HFF-Myc (cell line): ENCODE measurements at regions not wholly inside any gene's neighbourhood (a gene's known extent, or its start where the extent isn't known, plus 50 kb on each side); places are given as distances from the start of the nearest gene placed in this dataset.

ENCODE experiments used
- DNase-seq: peaks from one replicate; pipeline ENCODE4 v3.0.0-alpha.2; 2011; ENCODE audit warnings: low read depth; ENCODE audit errors: extremely low read depth
- H3K4me3 ChIP-seq: replicated peaks from 2 replicates; pipeline ENCODE4 v1.5.1; 2011; ENCODE audit warnings: low read depth, mild to moderate bottlenecking, control low read depth, low read length
- TF ChIP-seq, protein P1 (sequence below): IDR thresholded peaks from 2 replicates; pipeline ENCODE4 v1.5.1; 2012; ENCODE audit warnings: mild to moderate bottlenecking, low read depth, low read length, control low read depth; ENCODE audit errors: missing control alignments

- TF ChIP-seq, protein P1, sequence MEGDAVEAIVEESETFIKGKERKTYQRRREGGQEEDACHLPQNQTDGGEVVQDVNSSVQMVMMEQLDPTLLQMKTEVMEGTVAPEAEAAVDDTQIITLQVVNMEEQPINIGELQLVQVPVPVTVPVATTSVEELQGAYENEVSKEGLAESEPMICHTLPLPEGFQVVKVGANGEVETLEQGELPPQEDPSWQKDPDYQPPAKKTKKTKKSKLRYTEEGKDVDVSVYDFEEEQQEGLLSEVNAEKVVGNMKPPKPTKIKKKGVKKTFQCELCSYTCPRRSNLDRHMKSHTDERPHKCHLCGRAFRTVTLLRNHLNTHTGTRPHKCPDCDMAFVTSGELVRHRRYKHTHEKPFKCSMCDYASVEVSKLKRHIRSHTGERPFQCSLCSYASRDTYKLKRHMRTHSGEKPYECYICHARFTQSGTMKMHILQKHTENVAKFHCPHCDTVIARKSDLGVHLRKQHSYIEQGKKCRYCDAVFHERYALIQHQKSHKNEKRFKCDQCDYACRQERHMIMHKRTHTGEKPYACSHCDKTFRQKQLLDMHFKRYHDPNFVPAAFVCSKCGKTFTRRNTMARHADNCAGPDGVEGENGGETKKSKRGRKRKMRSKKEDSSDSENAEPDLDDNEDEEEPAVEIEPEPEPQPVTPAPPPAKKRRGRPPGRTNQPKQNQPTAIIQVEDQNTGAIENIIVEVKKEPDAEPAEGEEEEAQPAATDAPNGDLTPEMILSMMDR, result no peak
- H3K4me3 ChIP-seq, result no peak overlapping the region
- no peak for DNase-seq
Measured at GRCh38 chr2:24439971-24440340, 51.1 kb upstream of the NCOA1 start.

GRCh38 chr2:24439280-24439970, 51.6 kb upstream of the NCOA1 start:
- no peak for DNase-seq
- TF ChIP-seq, protein P1, result no peak
- no peak overlapping the region for H3K4me3 ChIP-seq

DNA sequence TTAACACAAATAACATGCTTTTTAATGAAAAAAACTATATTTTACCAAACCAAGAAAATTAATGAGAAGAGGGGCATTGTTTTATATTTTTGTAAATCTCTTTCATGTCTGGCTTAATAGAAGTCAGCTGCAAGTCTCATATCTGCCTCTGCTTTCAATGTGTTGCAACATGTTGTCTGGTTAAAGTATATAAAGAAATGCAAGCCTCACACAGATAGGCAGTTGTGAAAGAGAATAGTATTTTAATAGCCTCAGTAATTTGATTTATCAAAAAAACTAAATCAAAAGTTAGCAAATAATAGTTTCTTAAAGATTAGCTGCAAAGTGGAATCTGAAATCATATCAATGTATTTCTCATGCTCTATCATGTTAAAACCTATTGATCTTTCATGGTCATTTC, 52.9 kb upstream of the NCOA1 start:
- TF ChIP-seq, protein P1, result no peak
- H3K4me3 ChIP-seq, result no peak overlapping the region
- DNase-seq, result no peak

GRCh38 chr2:24435391-24436316, 55.4 kb upstream of the NCOA1 start:
- DNase-seq, result no peak
- TF ChIP-seq, protein P1, result no peak
- no peak overlapping the region for H3K4me3 ChIP-seq

DNA sequence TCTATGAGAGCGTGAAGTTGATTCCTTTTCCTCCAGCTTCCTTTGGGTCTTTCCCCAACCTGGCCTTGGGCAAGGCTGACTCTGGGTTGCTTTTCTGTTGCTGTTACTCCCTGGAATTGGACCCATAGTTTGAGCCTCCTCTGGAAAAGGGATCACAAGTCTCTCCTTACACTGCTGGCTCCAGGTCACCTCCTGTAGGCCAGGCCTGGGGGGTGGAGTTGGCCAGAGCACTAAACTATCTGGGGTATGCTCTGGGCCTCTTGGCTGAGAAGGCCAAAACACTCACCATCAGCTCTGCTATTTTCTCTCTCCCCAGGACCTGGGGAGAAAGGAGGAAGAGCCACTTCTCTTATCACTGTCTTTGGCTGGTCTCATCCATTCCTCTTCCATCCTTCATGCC, 56.5 kb upstream of the NCOA1 start:
- TF ChIP-seq, protein P1, result no peak
- no peak for DNase-seq

DNA sequence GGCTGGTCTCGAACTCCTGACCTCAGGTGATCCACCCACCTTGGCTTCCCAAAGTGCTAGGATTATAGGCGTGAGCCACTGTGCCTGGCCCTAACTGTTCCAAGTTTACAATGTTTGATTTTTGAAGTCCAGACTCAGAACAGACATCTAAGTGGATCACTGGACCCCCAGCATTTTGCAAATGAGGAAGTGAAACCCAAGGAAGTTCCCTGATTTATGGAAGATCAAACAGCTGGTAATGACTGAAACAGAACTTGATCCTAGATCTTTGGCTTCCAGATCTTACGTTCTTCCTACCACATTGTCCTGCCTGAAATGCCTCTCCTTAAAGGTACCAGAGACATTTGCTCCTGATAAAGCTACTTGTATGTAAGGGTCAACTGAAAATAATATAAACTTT, 58.3 kb upstream of the NCOA1 start:
- no peak overlapping the region for H3K4me3 ChIP-seq
- TF ChIP-seq, protein P1, result no peak
- no peak for DNase-seq

More for the DNA sequence above, 56.5 kb upstream of the NCOA1 start:
- H3K4me3 ChIP-seq, result no peak overlapping the region
